IMR-90 (cell line): ENCODE measurements at regions not wholly inside any gene's neighbourhood (a gene's known extent, or its start where the extent isn't known, plus 50 kb on each side); places are given as distances from the start of the nearest gene placed in this dataset.

Experiments
- ATAC-seq: fragments of 200-7000 bp; cut with Tn5 transposase; 2 replicates; pipeline ENCODE4 v1.9.1; 2020; ENCODE audit warnings: low read depth, mild to moderate bottlenecking, moderate library complexity
- BruUV-seq: library from RNA; stranded (reverse); fragments of 400-500 nt; replicated peaks from 2 replicates; lab custom pipeline; 2021; lab: Mats Ljungman, UMichigan
- CTCF ChIA-PET: fragments of 300-600 bp; formaldehyde crosslinking; extraction: SDS; loops from one replicate; lab custom pipeline; 2021; ENCODE audit warnings: antibody characterized with exemption; lab: Yijun Ruan, JAX
- POLR2A ChIA-PET: fragments of 300-600 bp; sonication (Branson Sonifier 250); formaldehyde crosslinking; loops from one replicate; lab custom pipeline; 2022; ENCODE audit warnings: antibody characterized with exemption; ENCODE audit not compliant: unreplicated experiment; lab: Charles Lee
- DNase-seq: peaks from one replicate; pipeline ENCODE4 v3.0.0; 2013
- H2AFZ ChIP-seq: replicated peaks from 2 replicates; pipeline ENCODE3; 2013; ENCODE audit warnings: low read length, mild to moderate bottlenecking; ENCODE audit not compliant: poor library complexity
- H2AK5ac ChIP-seq: 2 replicates; pipeline ENCODE4 v1.6.1; 2013; ENCODE audit warnings: low read depth, low read length, inconsistent platforms
- H2AK9ac ChIP-seq: replicated peaks from 2 replicates; pipeline ENCODE3; 2013; ENCODE audit warnings: mild to moderate bottlenecking, low read depth, low read length, moderate library complexity; ENCODE audit not compliant: poor library complexity
- H2BK120ac ChIP-seq: 2 replicates; pipeline ENCODE4 v1.6.1; 2013; ENCODE audit warnings: low read depth, low read length, inconsistent platforms
- H2BK15ac ChIP-seq: 3 replicates; pipeline ENCODE4 v1.6.1; 2013; ENCODE audit warnings: low read depth, low read length, inconsistent platforms
- H2BK20ac ChIP-seq: 2 replicates; pipeline ENCODE4 v1.6.1; 2013; ENCODE audit warnings: low read depth, mild to moderate bottlenecking, inconsistent platforms, low read length, moderate library complexity
- H2BK5ac ChIP-seq: 2 replicates; pipeline ENCODE4 v1.6.1; 2013; ENCODE audit warnings: mild to moderate bottlenecking, low read depth, low read length, inconsistent platforms; ENCODE audit not compliant: poor library complexity, severe bottlenecking
- H3K14ac ChIP-seq: replicated peaks from 2 replicates; pipeline ENCODE4 v1.6.1; 2013; ENCODE audit warnings: low read depth, low read length, inconsistent platforms
- H3K18ac ChIP-seq: 2 replicates; pipeline ENCODE4 v1.6.1; 2013; ENCODE audit warnings: low read depth, low read length, control low read depth
- H3K23ac ChIP-seq: 2 replicates; pipeline ENCODE4 v1.6.1; 2013; ENCODE audit warnings: low read depth, low read length, inconsistent platforms
- H3K27ac ChIP-seq: 2 replicates; pipeline ENCODE4 v1.5.1; 2013; ENCODE audit warnings: mild to moderate bottlenecking, control low read depth, low read length; ENCODE audit not compliant: insufficient read depth
- H3K27me3 ChIP-seq: 2 replicates; pipeline ENCODE4 v1.6.1; 2013; ENCODE audit warnings: low read length; ENCODE audit not compliant: control insufficient read depth, insufficient read depth
- H3K36me3 ChIP-seq: 2 replicates; pipeline ENCODE4 v1.6.1; 2013; ENCODE audit warnings: low read length, mixed read lengths; ENCODE audit not compliant: control insufficient read depth, insufficient read depth
- H3K4ac ChIP-seq: 2 replicates; pipeline ENCODE4 v1.6.1; 2013; ENCODE audit warnings: low read depth, low read length, inconsistent platforms
- H3K4me1 ChIP-seq: 2 replicates; pipeline ENCODE4 v1.6.1; 2013; ENCODE audit warnings: low read length, mixed read lengths; ENCODE audit not compliant: control insufficient read depth, insufficient read depth
- H3K4me2 ChIP-seq: 2 replicates; pipeline ENCODE4 v1.6.1; 2013; ENCODE audit warnings: low read depth, mild to moderate bottlenecking, control low read depth, low read length, moderate library complexity
- H3K4me3 ChIP-seq: 2 replicates; pipeline ENCODE4 v1.5.1; 2013; ENCODE audit warnings: low read depth, mild to moderate bottlenecking, control low read depth, low read length, moderate library complexity; ENCODE audit not compliant: insufficient read depth
- H3K56ac ChIP-seq: 2 replicates; pipeline ENCODE4 v1.6.1; 2013; ENCODE audit warnings: low read length, inconsistent platforms; ENCODE audit not compliant: insufficient read depth; ENCODE audit errors: extremely low read depth
- H3K79me1 ChIP-seq, 2 experiments: 2 replicates each; pipeline ENCODE4 v1.6.1; 2013; ENCODE audit warnings: low read length in 2 of 2, inconsistent platforms in 1 of 2, low read depth in 1 of 2
- H3K9ac ChIP-seq: 2 replicates; pipeline ENCODE4 v1.6.1; 2013; ENCODE audit warnings: low read depth, low read length, control low read depth
- H3K9me1 ChIP-seq: 2 replicates; pipeline ENCODE4 v1.6.1; 2013; ENCODE audit warnings: low read length, inconsistent platforms; ENCODE audit not compliant: insufficient read depth
- H3K9me3 ChIP-seq: 2 replicates; pipeline ENCODE4 v1.6.1; 2013; ENCODE audit warnings: low read length; ENCODE audit not compliant: control insufficient read depth, insufficient read depth
- H4K20me1 ChIP-seq: 2 replicates; pipeline ENCODE4 v1.6.1; 2013; ENCODE audit warnings: low read length, inconsistent platforms; ENCODE audit not compliant: insufficient read depth
- H4K5ac ChIP-seq: 2 replicates; pipeline ENCODE4 v1.6.1; 2013; ENCODE audit warnings: mild to moderate bottlenecking, low read depth, low read length, control low read depth
- H4K8ac ChIP-seq, 2 experiments: 2 replicates each; pipeline ENCODE4 v1.6.1; 2013; ENCODE audit warnings: low read depth in 2 of 2, low read length in 2 of 2, control low read depth in 1 of 2, inconsistent platforms in 1 of 2
- H4K91ac ChIP-seq: 2 replicates; pipeline ENCODE4 v1.6.1; 2013; ENCODE audit warnings: low read depth, low read length, inconsistent platforms; ENCODE audit not compliant: insufficient read depth
- BHLHE40 ChIP-seq: fragments of 150-350 bp; IDR thresholded peaks from 2 replicates; pipeline ENCODE4 v1.6.1; 2016; ENCODE audit warnings: mild to moderate bottlenecking, low read depth, low read length
- CTCF ChIP-seq: conservative IDR thresholded peaks from 2 replicates; pipeline ENCODE4 v1.5.1; 2012; ENCODE audit warnings: mild to moderate bottlenecking, low read depth, low read length, improper control_type of control experiment
- ELK1 ChIP-seq: fragments of 150-350 bp; IDR thresholded peaks from 2 replicates; pipeline ENCODE4 v1.6.1; 2016; ENCODE audit warnings: low read depth, mild to moderate bottlenecking, low read length, moderate library complexity, borderline replicate concordance
- MAZ ChIP-seq: IDR thresholded peaks from 2 replicates; pipeline ENCODE4 v1.6.1; 2012; ENCODE audit warnings: low read depth, mild to moderate bottlenecking, low read length, improper control_type of control experiment, moderate library complexity, borderline replicate concordance
- POLR2A ChIP-seq: IDR thresholded peaks from 2 replicates; pipeline ENCODE4 v1.6.1; 2012; ENCODE audit warnings: mild to moderate bottlenecking, low read depth, low read length
- RAD21 ChIP-seq: IDR thresholded peaks from 2 replicates; pipeline ENCODE4 v1.6.1; 2012; ENCODE audit warnings: low read length, improper control_type of control experiment
- RCOR1 ChIP-seq: IDR thresholded peaks from 2 replicates; pipeline ENCODE4 v1.6.1; 2012; ENCODE audit warnings: mild to moderate bottlenecking, low read length, improper control_type of control experiment; ENCODE audit not compliant: insufficient replicate concordance
- RFX5 ChIP-seq: IDR thresholded peaks from 2 replicates; pipeline ENCODE4 v1.8.0; 2012; ENCODE audit warnings: low read depth, mild to moderate bottlenecking, low read length, moderate library complexity
- SMC3 ChIP-seq: fragments of 150-350 bp; IDR thresholded peaks from 2 replicates; pipeline ENCODE4 v1.6.1; 2016; ENCODE audit warnings: low read depth, mild to moderate bottlenecking, antibody characterized with exemption, low read length, moderate library complexity
- USF2 ChIP-seq: fragments of 150-350 bp; IDR thresholded peaks from 2 replicates; pipeline ENCODE4 v1.6.1; 2017; ENCODE audit warnings: mild to moderate bottlenecking, antibody characterized with exemption, low read length, low read depth
- WGBS, 2 experiments: methylation state at CpG; one replicate each; pipeline versions ENCODE4 v1.1.5 to v1.1.7; 2013; ENCODE audit warnings: missing lambda C conversion rate in 2 of 2; ENCODE audit not compliant: insufficient read length in 1 of 2; ENCODE audit errors: extremely low coverage in 2 of 2; 5-methylcytosine and 5-hydroxymethylcytosine counted together
- dilution Hi-C: fragments of 300-500 bp; cut with HindIII; formaldehyde crosslinking; loops from one replicate; pipeline ENCODE4 v1.14.3; 2018; ENCODE audit warnings: low sequenced_read_pairs; ENCODE audit not compliant: unreplicated experiment
- in situ Hi-C: fragments of 300-500 bp; cut with MboI; formaldehyde crosslinking; loops from 3 replicates; pipeline ENCODE4 v1.14.3; 2019; ENCODE audit warnings: low sequenced_read_pairs, inconsistent platforms, mixed read lengths
- intact Hi-C: fragments of 100-400 bp; cut with micrococcal nuclease; formaldehyde crosslinking; loops from 2 replicates; pipeline ENCODE4 v1.10.0; 2022

GRCh38 chr4:85291226-85291625, 183.7 kb upstream of the ARHGAP24 start:
- no peaks in the 10 kb centered on the region for H3K79me1 ChIP-seq
- TF ChIP-seq SMC3 (no peak), USF2 (no peak), POLR2A (no peak), BHLHE40 (no peak), RAD21 (no peak), MAZ (no peak), RFX5 (no peak), CTCF (no peak), RCOR1 (no peak), ELK1 (no peak)
- no peaks in the 10 kb centered on the region for H3K36me3 ChIP-seq
- no peaks in the 10 kb centered on the region for H3K27me3 ChIP-seq
- no peak overlapping the region for H4K8ac ChIP-seq
- no peak for ATAC-seq
- no peak overlapping the region for H2BK20ac ChIP-seq
- H3K4ac ChIP-seq, result no peak overlapping the region
- no peak overlapping the region for H3K4me3 ChIP-seq
- no peak overlapping the region for H4K91ac ChIP-seq
- no peaks in the 10 kb centered on the region for H3K9me1 ChIP-seq
- no peak overlapping the region for H4K5ac ChIP-seq
- no peak overlapping the region for H3K56ac ChIP-seq
- no peaks in the 10 kb centered on the region for H4K20me1 ChIP-seq
- no peaks in the 10 kb centered on the region for H3K9me3 ChIP-seq
- in situ Hi-C loops (no loop called here), dilution Hi-C loops (no loop called here), intact Hi-C loops (no loop called here)
- no peak for DNase-seq
- no peaks in the 10 kb centered on the region for H3K4me1 ChIP-seq
- H2AK5ac ChIP-seq, result no peak overlapping the region
- H3K18ac ChIP-seq, result no peak overlapping the region
- no peak overlapping the region for H3K23ac ChIP-seq
- no CpG with 5 or more reads among the region's 2 CpGs for WGBS, 2 experiments
- H3K9ac ChIP-seq, result no peak overlapping the region
- no peak overlapping the region for H3K27ac ChIP-seq
- no peak overlapping the region for H3K4me2 ChIP-seq
- BruUV-seq, result no TSS peak
- H2BK5ac ChIP-seq, result no peak overlapping the region
- ChIA-PET POLR2A (no interaction called here), CTCF (no interaction called here)
- H2BK15ac ChIP-seq, result no peak overlapping the region
- no peak overlapping the region for H2AFZ ChIP-seq
- no peak overlapping the region for H2AK9ac ChIP-seq
- H3K14ac ChIP-seq, result no peak overlapping the region
- H2BK120ac ChIP-seq, result no peak overlapping the region
